SIG-M5 treated with dmso at 0.1 percent for 504 hours (cell line): ENCODE measurements at regions not wholly inside any gene's neighbourhood (a gene's known extent, or its start where the extent isn't known, plus 50 kb on each side); places are given as distances from the start of the nearest gene placed in this dataset.

ENCODE experiments used
- DNase-seq: peaks from one replicate; lab custom pipeline; 2025; ENCODE audit not compliant: unreplicated experiment; lab: John Stamatoyannopoulos, UW

GRCh38 chr11:25943777-25944661 is 387.9 kb upstream of the ANO3 start:
- DNase-seq, result no peak

- no peak for DNase-seq
Observed at GRCh38 chr11:25949918-25950317, 382.0 kb upstream of the ANO3 start.

- DNase-seq, result no peak
Observed at GRCh38 chr11:25953006-25953405, 378.9 kb upstream of the ANO3 start.

- DNase-seq, result no peak
Observed at GRCh38 chr11:25958045-25958444, 373.9 kb upstream of the ANO3 start.

- DNase-seq, result no peak
Observed at GRCh38 chr11:25961539-25961938, 370.4 kb upstream of the ANO3 start.

GRCh38 chr11:25970726-25971508 is 361.0 kb upstream of the ANO3 start:
- DNase-seq, result no peak

GRCh38 chr11:25980091-25980490 is 351.8 kb upstream of the ANO3 start:
- no peak for DNase-seq

- peak; percentile 2 for DNase-seq
Observed at GRCh38 chr11:25981998-25982397, 349.9 kb upstream of the ANO3 start.

- no peak for DNase-seq
Observed at GRCh38 chr11:25983280-25983679, 348.6 kb upstream of the ANO3 start.

GRCh38 chr11:25988178-25988577 is 343.8 kb upstream of the ANO3 start:
- no peak for DNase-seq

GRCh38 chr11:25990406-25990805 is 341.5 kb upstream of the ANO3 start:
- no peak for DNase-seq

GRCh38 chr11:25991476-25991875 is 340.5 kb upstream of the ANO3 start:
- DNase-seq, result no peak

GRCh38 chr11:25992294-25992693 is 339.6 kb upstream of the ANO3 start:
- no peak for DNase-seq

GRCh38 chr11:25993016-25993415 is 338.9 kb upstream of the ANO3 start:
- DNase-seq, result no peak

- no peak for DNase-seq
Observed at GRCh38 chr11:26011474-26011873, 320.5 kb upstream of the ANO3 start.

GRCh38 chr11:26014456-26015115 is 317.3 kb upstream of the ANO3 start:
- no peak for DNase-seq

GRCh38 chr11:26017322-26017860 is 314.5 kb upstream of the ANO3 start:
- DNase-seq, result no peak

- DNase-seq, result no peak
Observed at GRCh38 chr11:26017903-26018302, 314.0 kb upstream of the ANO3 start.

- no peak for DNase-seq
Observed at GRCh38 chr11:26018336-26018735, 313.6 kb upstream of the ANO3 start.

- no peak for DNase-seq
Observed at GRCh38 chr11:26019386-26019785, 312.5 kb upstream of the ANO3 start.

- no peak for DNase-seq
Observed at GRCh38 chr11:26021017-26021416, 310.9 kb upstream of the ANO3 start.
